ENCODE measurements at regions not wholly inside any gene's neighbourhood (a gene's known extent, or its start where the extent isn't known, plus 50 kb on each side); places are given as distances from the start of the nearest gene placed in this dataset.
"Not testable (repeated sequence)": the region's sequence is repeated elsewhere in the genome, so short reads cannot be mapped to it uniquely, and the experiment has no call there.

DNA sequence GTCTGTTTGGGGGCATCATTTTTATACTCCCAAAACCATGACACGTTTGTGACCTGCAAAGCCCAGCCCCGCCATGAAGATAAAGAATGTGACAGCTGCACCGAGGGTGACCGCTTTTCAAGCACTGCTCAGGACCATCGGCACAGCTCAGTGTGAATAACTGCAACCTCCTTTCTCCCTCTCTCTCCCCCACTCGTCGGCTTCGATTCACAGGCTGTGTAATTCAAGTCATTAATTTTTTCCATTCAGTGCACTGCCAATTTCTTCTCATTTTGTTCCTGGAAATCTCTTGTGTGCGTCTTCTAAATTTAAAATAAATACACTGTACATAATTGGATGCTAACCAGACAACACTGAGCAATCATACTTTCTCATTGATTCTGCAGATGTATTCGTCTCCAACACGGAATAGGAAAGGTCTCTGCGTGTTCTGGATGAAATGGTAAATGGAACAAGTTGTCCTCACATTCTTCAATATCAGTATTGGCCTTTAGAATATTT is 260.8 kb downstream of the TTC8 start:
- no peak overlapping the region for H3K27ac ChIP-seq (ENCODE audit: low read depth, low read length)
- H3K36me3 ChIP-seq (ENCODE audit: insufficient read depth, low read length): no peaks in the 10 kb centered on the region
- no peak overlapping the region for H3K9ac ChIP-seq (ENCODE audit: low read depth, low read length)
- no peaks in the 10 kb centered on the region for H3K4me1 ChIP-seq (ENCODE audit: insufficient read depth, low read length)
- H3K9me3 ChIP-seq (ENCODE audit: insufficient read depth, low read depth, low read length): no peaks in the 10 kb centered on the region
- no peak overlapping the region for H3K4me3 ChIP-seq (ENCODE audit: low read length)
- H3K27me3 ChIP-seq (ENCODE audit: insufficient read depth, low read length): no peaks in the 10 kb centered on the region
- 91% methylated on average over 12 of the region's 12 CpGs for WGBS

DNA sequence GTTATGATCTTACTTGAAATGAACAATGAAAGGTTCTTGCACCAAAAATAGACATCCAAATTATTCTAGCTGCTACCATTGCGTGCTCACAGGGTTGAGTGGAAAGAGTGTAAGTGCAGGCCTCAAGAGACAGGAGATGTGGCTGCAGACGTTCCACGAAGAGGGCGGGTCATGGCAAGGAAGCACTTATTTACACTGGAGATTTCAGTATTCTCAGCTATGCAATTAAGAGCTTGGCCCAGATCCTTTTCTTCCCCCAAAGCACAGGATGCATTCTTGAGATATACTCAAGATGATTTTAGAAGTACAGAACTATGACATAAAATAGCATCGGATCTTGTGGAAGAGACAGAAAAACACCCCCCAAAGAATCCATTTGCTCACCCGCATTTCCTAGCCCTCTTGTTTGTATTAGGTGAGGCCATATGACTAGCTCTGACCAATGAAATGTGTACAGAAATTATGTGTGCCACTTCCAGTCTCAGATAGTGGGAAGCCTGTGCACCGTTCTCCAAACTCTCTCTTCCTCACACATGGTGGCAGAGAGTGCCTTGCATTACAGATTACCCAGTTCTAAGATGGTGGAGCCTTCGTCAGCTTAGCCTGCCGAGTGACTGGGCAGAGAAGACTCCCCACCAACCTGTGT is 261.4 kb downstream of the TTC8 start:
- Histone ChIP-seq H3K27me3 (ENCODE audit: insufficient read depth, low read length) (no peaks in the 10 kb centered on the region), H3K36me3 (ENCODE audit: insufficient read depth, low read length) (no peaks in the 10 kb centered on the region), H3K9ac (ENCODE audit: low read depth, low read length) (no peak overlapping the region), H3K4me3 (ENCODE audit: low read length) (no peak overlapping the region), H3K9me3 (ENCODE audit: insufficient read depth, low read depth, low read length) (no peaks in the 10 kb centered on the region), H3K4me1 (ENCODE audit: insufficient read depth, low read length) (no peaks in the 10 kb centered on the region), H3K27ac (ENCODE audit: low read depth, low read length) (no peak overlapping the region)
- WGBS: 95% methylated on average over 9 of the region's 9 CpGs

DNA sequence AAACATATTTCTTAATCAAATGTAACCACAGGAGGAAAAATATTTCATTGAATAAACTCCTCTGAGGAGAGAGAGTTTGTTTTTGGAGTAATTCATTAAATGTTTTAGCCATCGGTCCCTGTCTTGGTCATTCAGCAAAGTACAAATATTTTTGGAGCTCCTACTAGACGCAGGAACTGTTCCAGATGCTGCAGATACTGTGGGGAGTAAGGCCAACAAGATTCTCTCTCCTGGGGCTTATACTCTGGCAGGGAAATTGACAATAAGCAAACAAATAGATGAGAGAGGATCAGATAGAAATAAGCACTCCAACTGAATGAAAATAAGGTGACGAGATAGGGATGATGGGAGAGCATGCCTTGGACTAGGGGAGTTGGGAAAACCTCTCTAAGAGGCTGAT is 264.1 kb downstream of the TTC8 start:
- no peaks in the 10 kb centered on the region for H3K27me3 ChIP-seq (ENCODE audit: insufficient read depth, low read length)

DNA sequence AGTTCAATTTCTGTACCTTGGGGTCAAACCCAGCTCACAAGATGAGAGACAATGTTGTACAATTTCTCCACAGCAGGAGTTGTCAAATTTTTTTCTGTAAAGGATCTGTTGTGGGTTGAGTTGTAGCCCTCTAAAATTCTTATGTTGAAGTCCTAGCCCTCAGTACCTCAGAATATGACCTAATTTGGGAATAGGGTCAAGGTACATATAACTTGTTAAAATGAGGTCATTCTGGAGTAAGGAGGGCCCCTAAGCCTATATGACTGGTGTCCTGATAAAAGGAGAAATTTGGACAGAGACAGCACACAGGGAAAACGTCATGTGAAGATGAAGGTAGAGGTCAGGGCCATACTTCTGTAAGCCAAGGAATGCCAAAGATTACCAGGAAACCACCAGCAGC is 264.9 kb downstream of the TTC8 start:
- H3K27me3 ChIP-seq (ENCODE audit: insufficient read depth, low read length): no peaks in the 10 kb centered on the region
- no peak overlapping the region for H3K27ac ChIP-seq (ENCODE audit: low read depth, low read length)
- H3K4me1 ChIP-seq (ENCODE audit: insufficient read depth, low read length): no peaks in the 10 kb centered on the region
- H3K9me3 ChIP-seq (ENCODE audit: insufficient read depth, low read depth, low read length): no peaks in the 10 kb centered on the region
- H3K36me3 ChIP-seq (ENCODE audit: insufficient read depth, low read length): no peaks in the 10 kb centered on the region
- no peak overlapping the region for H3K9ac ChIP-seq (ENCODE audit: low read depth, low read length)
- WGBS: 85% methylated on average over 1 of the region's 1 CpG
- no peak overlapping the region for H3K4me3 ChIP-seq (ENCODE audit: low read length)

More for the DNA sequence above, 264.1 kb downstream of the TTC8 start:
- 90% methylated on average over 3 of the region's 3 CpGs for WGBS
- Histone ChIP-seq H3K4me3 (ENCODE audit: low read length) (no peak overlapping the region), H3K36me3 (ENCODE audit: insufficient read depth, low read length) (no peaks in the 10 kb centered on the region), H3K9me3 (ENCODE audit: insufficient read depth, low read depth, low read length) (no peaks in the 10 kb centered on the region), H3K27ac (ENCODE audit: low read depth, low read length) (no peak overlapping the region), H3K9ac (ENCODE audit: low read depth, low read length) (no peak overlapping the region), H3K4me1 (ENCODE audit: insufficient read depth, low read length) (no peaks in the 10 kb centered on the region)

DNA sequence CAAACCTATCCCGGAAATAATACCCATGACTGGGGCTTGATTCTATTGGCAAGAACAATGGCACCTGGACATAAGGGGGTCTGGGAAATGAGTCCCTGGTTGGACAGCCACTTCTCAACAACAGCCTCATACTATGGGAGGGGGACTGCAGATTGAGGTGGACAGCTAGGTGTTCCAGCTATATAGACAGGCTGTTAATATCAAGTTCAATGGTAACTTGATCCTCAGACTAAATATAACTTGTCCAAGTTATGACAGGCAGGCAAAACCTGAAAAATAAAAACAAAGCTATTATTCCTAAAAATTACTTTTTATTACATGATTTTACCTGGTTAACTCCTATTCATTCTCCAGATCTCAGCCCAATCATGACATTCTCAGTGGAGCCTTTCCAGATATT is 267.3 kb downstream of the TTC8 start:
- no peaks in the 10 kb centered on the region for H3K36me3 ChIP-seq (ENCODE audit: insufficient read depth, low read length)
- no peaks in the 10 kb centered on the region for H3K4me1 ChIP-seq (ENCODE audit: insufficient read depth, low read length)
- no peak overlapping the region for H3K9ac ChIP-seq (ENCODE audit: low read depth, low read length)
- H3K27ac ChIP-seq (ENCODE audit: low read depth, low read length): no peak overlapping the region
- WGBS: 100% methylated on average over 1 of the region's 1 CpG
- no peaks in the 10 kb centered on the region for H3K27me3 ChIP-seq (ENCODE audit: insufficient read depth, low read length)
- no peak overlapping the region for H3K4me3 ChIP-seq (ENCODE audit: low read length)
- H3K9me3 ChIP-seq (ENCODE audit: insufficient read depth, low read depth, low read length): no peaks in the 10 kb centered on the region

DNA sequence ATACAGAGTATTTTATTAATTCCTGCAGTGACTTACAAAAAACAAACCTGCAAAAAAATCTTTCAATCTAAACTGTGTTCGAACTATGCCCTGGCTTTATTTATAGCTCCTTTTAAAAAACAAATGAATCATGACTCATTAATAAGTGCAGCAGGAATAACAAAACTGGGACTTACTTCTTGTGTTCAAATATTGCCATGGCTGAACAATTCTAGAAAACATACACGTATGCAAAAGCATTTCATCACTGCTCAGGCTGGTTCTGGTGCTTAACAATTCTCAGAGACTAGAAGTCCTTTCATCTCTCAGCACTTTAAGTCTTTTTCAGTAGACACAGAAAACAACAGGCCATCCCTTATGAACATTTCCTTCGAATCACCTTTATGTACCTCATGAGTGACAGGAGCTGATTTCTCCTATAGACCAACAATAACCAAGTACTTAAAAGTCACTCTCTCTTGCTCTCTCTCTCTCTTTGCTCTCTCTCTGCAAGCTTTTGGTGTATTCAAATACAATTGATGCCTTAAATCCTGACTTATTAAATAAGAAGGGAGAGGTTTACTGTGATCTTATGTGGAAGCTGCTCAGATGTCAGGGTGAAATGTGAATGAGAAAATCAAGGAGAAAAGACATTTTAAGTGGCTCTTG is 268.8 kb downstream of the TTC8 start:
- no peaks in the 10 kb centered on the region for H3K27me3 ChIP-seq (ENCODE audit: insufficient read depth, low read length)
- no peak overlapping the region for H3K9ac ChIP-seq (ENCODE audit: low read depth, low read length)
- no peak overlapping the region for H3K4me3 ChIP-seq (ENCODE audit: low read length)
- 87% methylated on average over 3 of the region's 3 CpGs for WGBS
- no peaks in the 10 kb centered on the region for H3K9me3 ChIP-seq (ENCODE audit: insufficient read depth, low read depth, low read length)
- H3K36me3 ChIP-seq (ENCODE audit: insufficient read depth, low read length): no peaks in the 10 kb centered on the region
- no peak overlapping the region for H3K27ac ChIP-seq (ENCODE audit: low read depth, low read length)
- H3K4me1 ChIP-seq (ENCODE audit: insufficient read depth, low read length): no peaks in the 10 kb centered on the region; the same call in 1 of the 2 replicates

DNA sequence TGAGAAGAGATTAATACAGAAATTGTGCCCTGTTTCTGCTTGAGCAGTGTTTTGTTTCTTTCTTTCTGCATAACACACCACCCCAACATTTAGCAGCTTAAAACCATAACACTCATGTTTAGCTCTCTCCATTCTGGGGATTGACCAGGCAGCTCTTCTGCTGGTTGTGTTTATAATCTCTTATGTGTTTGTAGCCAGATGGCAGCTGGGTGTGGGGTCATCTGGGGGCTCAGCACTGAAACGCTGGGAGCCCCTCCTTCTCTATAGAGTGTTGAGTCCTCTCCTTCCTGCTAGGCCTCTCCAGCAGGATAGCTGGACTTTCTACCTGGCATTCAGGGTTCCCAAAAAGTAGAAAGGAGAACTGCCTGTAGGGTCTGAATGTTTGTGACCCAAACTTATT is 270.6 kb downstream of the TTC8 start:
- Histone ChIP-seq H3K36me3 (ENCODE audit: insufficient read depth, low read length) (no peaks in the 10 kb centered on the region), H3K27me3 (ENCODE audit: insufficient read depth, low read length) (no peaks in the 10 kb centered on the region), H3K9me3 (ENCODE audit: insufficient read depth, low read depth, low read length) (no peaks in the 10 kb centered on the region), H3K4me3 (ENCODE audit: low read length) (no peak overlapping the region), H3K9ac (ENCODE audit: low read depth, low read length) (no peak overlapping the region), H3K4me1 (ENCODE audit: insufficient read depth, low read length) (no peaks in the 10 kb centered on the region; the same call in 1 of the 2 replicates), H3K27ac (ENCODE audit: low read depth, low read length) (no peak overlapping the region)
- 80% methylated on average over 1 of the region's 1 CpG for WGBS

DNA sequence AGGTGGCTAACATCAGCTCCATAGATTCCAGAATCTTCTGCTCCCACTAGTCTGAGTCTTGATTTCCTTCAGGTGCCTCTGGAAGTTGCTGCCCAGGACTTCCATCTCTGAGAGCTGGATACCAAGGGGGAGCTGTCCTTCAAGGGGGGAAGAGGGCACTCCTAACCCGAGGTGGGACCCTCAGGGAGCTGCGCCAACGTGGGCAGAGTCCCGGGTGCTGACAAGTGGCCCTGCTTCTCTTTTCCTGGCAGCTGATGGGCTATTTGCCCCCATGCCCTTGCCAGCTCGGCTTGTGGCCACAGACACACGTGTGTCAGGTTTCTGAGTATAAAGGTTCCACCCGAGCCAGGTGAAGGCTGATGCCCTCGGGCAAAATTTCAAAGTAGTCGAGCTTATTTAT is 272.5 kb downstream of the TTC8 start:
- Histone ChIP-seq H3K27ac (ENCODE audit: low read depth, low read length) (no peak overlapping the region), H3K9me3 (ENCODE audit: insufficient read depth, low read depth, low read length) (no peaks in the 10 kb centered on the region), H3K9ac (ENCODE audit: low read depth, low read length) (no peak overlapping the region), H3K27me3 (ENCODE audit: insufficient read depth, low read length) (no peaks in the 10 kb centered on the region), H3K4me3 (ENCODE audit: low read length) (no peak overlapping the region), H3K36me3 (ENCODE audit: insufficient read depth, low read length) (no peaks in the 10 kb centered on the region), H3K4me1 (ENCODE audit: insufficient read depth, low read length) (no peaks in the 10 kb centered on the region; the same call in 1 of the 2 replicates)
- WGBS: 90% methylated on average over 9 of the region's 9 CpGs

DNA sequence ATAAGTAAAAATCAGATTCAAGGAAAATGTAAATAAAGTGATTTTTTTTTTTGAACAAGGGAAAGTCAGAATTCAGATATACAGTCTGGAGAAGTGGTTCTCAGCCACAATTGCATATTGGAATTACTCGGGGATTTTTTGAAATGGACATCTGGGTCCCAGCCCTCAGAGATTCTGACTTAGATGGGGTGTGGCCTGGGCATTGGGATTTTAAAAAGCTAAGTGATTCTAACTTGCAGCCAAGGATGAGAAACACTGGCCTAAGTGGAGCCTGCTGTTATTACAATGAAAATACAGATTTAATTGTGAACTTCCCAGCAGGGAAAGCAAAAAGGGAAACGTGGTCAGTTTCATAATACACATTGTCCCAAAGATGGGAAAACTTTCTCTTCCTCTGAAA is 273.8 kb downstream of the TTC8 start:
- Histone ChIP-seq H3K9ac (ENCODE audit: low read depth, low read length) (no peak overlapping the region), H3K27ac (ENCODE audit: low read depth, low read length) (no peak overlapping the region), H3K9me3 (ENCODE audit: insufficient read depth, low read depth, low read length) (no peaks in the 10 kb centered on the region), H3K4me3 (ENCODE audit: low read length) (no peak overlapping the region), H3K4me1 (ENCODE audit: insufficient read depth, low read length) (no peaks in the 10 kb centered on the region; the same call in 1 of the 2 replicates), H3K36me3 (ENCODE audit: insufficient read depth, low read length) (no peaks in the 10 kb centered on the region), H3K27me3 (ENCODE audit: insufficient read depth, low read length) (no peaks in the 10 kb centered on the region)
- 91% methylated on average over 2 of the region's 2 CpGs for WGBS

DNA sequence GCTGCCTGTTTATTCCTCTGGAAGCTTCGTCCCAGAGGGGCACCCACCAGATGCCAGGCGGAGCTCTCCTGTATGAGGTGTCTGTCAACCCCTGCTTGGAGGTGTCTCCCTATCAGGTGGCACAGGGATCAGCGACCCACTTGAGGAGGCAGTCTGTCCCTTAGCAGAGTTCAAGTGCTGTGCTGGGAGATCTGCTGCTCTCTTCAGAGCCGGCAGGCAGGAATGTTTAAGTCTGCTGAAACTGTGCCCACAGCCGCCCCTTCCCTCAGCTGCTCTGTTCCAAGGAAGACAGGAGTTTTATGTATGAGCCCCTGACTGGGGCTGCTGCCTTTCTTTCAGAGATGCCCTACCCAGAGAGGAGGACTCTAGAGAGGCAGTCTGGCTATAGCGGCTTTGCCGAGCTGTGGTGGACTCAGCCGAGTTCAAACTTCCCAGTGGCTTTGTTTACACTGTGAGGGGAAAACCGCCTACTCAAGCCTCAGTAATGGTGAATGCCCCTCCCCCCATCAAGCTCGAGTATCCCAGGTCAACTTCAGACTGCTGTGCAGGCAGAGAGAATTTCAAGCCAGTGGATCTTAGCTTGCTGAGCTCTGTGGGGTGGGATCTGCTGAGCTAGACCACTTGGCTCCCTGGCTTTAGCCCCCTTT is 279.8 kb downstream of the TTC8 start:
- H3K27ac ChIP-seq (ENCODE audit: low read depth, low read length); H3K27me3 ChIP-seq (ENCODE audit: insufficient read depth, low read length); H3K9me3 ChIP-seq (ENCODE audit: insufficient read depth, low read depth, low read length); H3K9ac ChIP-seq (ENCODE audit: low read depth, low read length); H3K36me3 ChIP-seq (ENCODE audit: insufficient read depth, low read length); H3K4me1 ChIP-seq (ENCODE audit: insufficient read depth, low read length); H3K4me3 ChIP-seq (ENCODE audit: low read length): not testable (repeated sequence)
- WGBS: 77% methylated on average over 10 of the region's 10 CpGs

DNA sequence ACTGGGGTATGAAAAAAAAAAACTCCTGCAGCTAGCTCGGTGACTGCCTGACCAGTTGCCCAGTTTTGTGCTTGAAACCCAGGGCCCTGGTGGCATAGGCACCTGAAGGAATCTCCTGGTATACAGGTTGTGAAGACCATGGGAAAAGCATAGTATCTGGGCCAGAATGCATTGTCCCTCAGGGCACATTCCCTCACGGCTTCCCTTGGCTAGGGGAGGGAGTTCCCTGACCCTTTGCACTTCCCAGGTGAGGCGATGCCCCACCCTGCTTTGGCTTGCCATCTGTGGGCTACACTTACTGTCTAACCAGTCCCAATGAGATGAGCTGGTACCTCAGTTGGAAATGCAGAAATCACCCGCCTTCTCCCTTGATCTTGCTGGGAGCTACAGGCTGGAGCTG is 280.4 kb downstream of the TTC8 start:
- not testable (repeated sequence) for H3K27ac ChIP-seq (ENCODE audit: low read depth, low read length); H3K27me3 ChIP-seq (ENCODE audit: insufficient read depth, low read length); H3K4me1 ChIP-seq (ENCODE audit: insufficient read depth, low read length); H3K9ac ChIP-seq (ENCODE audit: low read depth, low read length); H3K36me3 ChIP-seq (ENCODE audit: insufficient read depth, low read length); H3K9me3 ChIP-seq (ENCODE audit: insufficient read depth, low read depth, low read length); H3K4me3 ChIP-seq (ENCODE audit: low read length)
- 88% methylated on average over 4 of the region's 4 CpGs for WGBS

Measured in HUES64 (cell line).